ENCODE measurements at regions not wholly inside any gene's neighbourhood (a gene's known extent, or its start where the extent isn't known, plus 50 kb on each side); places are given as distances from the start of the nearest gene placed in this dataset.

- TF ChIP-seq, protein P1, sequence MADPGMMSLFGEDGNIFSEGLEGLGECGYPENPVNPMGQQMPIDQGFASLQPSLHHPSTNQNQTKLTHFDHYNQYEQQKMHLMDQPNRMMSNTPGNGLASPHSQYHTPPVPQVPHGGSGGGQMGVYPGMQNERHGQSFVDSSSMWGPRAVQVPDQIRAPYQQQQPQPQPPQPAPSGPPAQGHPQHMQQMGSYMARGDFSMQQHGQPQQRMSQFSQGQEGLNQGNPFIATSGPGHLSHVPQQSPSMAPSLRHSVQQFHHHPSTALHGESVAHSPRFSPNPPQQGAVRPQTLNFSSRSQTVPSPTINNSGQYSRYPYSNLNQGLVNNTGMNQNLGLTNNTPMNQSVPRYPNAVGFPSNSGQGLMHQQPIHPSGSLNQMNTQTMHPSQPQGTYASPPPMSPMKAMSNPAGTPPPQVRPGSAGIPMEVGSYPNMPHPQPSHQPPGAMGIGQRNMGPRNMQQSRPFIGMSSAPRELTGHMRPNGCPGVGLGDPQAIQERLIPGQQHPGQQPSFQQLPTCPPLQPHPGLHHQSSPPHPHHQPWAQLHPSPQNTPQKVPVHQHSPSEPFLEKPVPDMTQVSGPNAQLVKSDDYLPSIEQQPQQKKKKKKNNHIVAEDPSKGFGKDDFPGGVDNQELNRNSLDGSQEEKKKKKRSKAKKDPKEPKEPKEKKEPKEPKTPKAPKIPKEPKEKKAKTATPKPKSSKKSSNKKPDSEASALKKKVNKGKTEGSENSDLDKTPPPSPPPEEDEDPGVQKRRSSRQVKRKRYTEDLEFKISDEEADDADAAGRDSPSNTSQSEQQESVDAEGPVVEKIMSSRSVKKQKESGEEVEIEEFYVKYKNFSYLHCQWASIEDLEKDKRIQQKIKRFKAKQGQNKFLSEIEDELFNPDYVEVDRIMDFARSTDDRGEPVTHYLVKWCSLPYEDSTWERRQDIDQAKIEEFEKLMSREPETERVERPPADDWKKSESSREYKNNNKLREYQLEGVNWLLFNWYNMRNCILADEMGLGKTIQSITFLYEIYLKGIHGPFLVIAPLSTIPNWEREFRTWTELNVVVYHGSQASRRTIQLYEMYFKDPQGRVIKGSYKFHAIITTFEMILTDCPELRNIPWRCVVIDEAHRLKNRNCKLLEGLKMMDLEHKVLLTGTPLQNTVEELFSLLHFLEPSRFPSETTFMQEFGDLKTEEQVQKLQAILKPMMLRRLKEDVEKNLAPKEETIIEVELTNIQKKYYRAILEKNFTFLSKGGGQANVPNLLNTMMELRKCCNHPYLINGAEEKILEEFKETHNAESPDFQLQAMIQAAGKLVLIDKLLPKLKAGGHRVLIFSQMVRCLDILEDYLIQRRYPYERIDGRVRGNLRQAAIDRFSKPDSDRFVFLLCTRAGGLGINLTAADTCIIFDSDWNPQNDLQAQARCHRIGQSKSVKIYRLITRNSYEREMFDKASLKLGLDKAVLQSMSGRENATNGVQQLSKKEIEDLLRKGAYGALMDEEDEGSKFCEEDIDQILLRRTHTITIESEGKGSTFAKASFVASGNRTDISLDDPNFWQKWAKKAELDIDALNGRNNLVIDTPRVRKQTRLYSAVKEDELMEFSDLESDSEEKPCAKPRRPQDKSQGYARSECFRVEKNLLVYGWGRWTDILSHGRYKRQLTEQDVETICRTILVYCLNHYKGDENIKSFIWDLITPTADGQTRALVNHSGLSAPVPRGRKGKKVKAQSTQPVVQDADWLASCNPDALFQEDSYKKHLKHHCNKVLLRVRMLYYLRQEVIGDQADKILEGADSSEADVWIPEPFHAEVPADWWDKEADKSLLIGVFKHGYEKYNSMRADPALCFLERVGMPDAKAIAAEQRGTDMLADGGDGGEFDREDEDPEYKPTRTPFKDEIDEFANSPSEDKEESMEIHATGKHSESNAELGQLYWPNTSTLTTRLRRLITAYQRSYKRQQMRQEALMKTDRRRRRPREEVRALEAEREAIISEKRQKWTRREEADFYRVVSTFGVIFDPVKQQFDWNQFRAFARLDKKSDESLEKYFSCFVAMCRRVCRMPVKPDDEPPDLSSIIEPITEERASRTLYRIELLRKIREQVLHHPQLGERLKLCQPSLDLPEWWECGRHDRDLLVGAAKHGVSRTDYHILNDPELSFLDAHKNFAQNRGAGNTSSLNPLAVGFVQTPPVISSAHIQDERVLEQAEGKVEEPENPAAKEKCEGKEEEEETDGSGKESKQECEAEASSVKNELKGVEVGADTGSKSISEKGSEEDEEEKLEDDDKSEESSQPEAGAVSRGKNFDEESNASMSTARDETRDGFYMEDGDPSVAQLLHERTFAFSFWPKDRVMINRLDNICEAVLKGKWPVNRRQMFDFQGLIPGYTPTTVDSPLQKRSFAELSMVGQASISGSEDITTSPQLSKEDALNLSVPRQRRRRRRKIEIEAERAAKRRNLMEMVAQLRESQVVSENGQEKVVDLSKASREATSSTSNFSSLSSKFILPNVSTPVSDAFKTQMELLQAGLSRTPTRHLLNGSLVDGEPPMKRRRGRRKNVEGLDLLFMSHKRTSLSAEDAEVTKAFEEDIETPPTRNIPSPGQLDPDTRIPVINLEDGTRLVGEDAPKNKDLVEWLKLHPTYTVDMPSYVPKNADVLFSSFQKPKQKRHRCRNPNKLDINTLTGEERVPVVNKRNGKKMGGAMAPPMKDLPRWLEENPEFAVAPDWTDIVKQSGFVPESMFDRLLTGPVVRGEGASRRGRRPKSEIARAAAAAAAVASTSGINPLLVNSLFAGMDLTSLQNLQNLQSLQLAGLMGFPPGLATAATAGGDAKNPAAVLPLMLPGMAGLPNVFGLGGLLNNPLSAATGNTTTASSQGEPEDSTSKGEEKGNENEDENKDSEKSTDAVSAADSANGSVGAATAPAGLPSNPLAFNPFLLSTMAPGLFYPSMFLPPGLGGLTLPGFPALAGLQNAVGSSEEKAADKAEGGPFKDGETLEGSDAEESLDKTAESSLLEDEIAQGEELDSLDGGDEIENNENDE (IDR thresholded peaks at IDR 0.05; ENCODE audit: insufficient replicate concordance, low read length): no peak
- TF ChIP-seq CHD1 (IDR thresholded peaks at IDR 0.05; ENCODE audit: low read depth, low read length): no peak
- TF ChIP-seq PHF8 (conservative IDR thresholded peaks at IDR 0.05; ENCODE audit: low read depth, low read length): no peak
Measured at GRCh38 chr2:133936096-133936495, 317.8 kb upstream of the MGAT5 start (continued).

Data from H1 (cell line).